Omental fat pad (tissue), 3 donors: ENCODE measurements at regions not wholly inside any gene's neighbourhood (a gene's known extent, or its start where the extent isn't known, plus 50 kb on each side); places are given as distances from the start of the nearest gene placed in this dataset.

ENCODE experiments used
- ATAC-seq: fragments of 150-250 bp; one replicate; pipeline ENCODE4 v1.9.1; 2016; ENCODE audit warnings: mild to moderate bottlenecking, moderate library complexity; ENCODE audit not compliant: low FRiP score
- DNase-seq: peaks from one replicate; pipeline ENCODE4 v3.0.0-alpha.2; 2019; ENCODE audit warnings: low spot score
- CTCF ChIP-seq, 3 donors: fragments of 450-650 bp; IDR thresholded peaks; one replicate each; pipeline ENCODE4 v1.5.1; 2016 to 2017; ENCODE audit warnings: antibody characterized with exemption in 3 of 3, mild to moderate bottlenecking in 3 of 3, moderate library complexity in 2 of 3

- no peak for TF ChIP-seq CTCF (IDR thresholded peaks at IDR 0.05)
Observed at GRCh38 chr3:5822843-5823242, 635.3 kb downstream of the EDEM1 start.

GRCh38 chr3:5826467-5826866 is 639.0 kb downstream of the EDEM1 start:
- ATAC-seq (no peak), DNase-seq (no peak)
- no peak for TF ChIP-seq CTCF (IDR thresholded peaks at IDR 0.05)

More at GRCh38 chr3:5822843-5823242, 635.3 kb downstream of the EDEM1 start:
- ATAC-seq (no peak), DNase-seq (no peak)

GRCh38 chr3:5828251-5828650 is 640.7 kb downstream of the EDEM1 start:
- ATAC-seq (no peak), DNase-seq (no peak)
- TF ChIP-seq CTCF (IDR thresholded peaks at IDR 0.05) = no peak

- TF ChIP-seq CTCF (IDR thresholded peaks at IDR 0.05) = no peak
- ATAC-seq (no peak), DNase-seq (no peak)
Observed at GRCh38 chr3:5840056-5840455, 652.5 kb downstream of the EDEM1 start.

GRCh38 chr3:5841599-5841998 is 654.1 kb downstream of the EDEM1 start:
- DNase-seq (no peak), ATAC-seq (no peak)
- TF ChIP-seq CTCF (IDR thresholded peaks at IDR 0.05) = no peak

GRCh38 chr3:5846261-5846660 is 658.8 kb downstream of the EDEM1 start:
- DNase-seq = no peak
- TF ChIP-seq CTCF (IDR thresholded peaks at IDR 0.05) = no peak
- ATAC-seq = no peak

GRCh38 chr3:5861151-5861550 is 673.6 kb downstream of the EDEM1 start:
- no peak for ATAC-seq
- no peak for TF ChIP-seq CTCF (IDR thresholded peaks at IDR 0.05)
- DNase-seq = no peak
